HG02884 (cell line): ENCODE measurements at regions not wholly inside any gene's neighbourhood (a gene's known extent, or its start where the extent isn't known, plus 50 kb on each side); places are given as distances from the start of the nearest gene placed in this dataset.

Experiments used
- ATAC-seq: cut with Tn5 transposase; IDR thresholded peaks from one replicate; pipeline ENCODE4 v1.9.1; 2021; ENCODE audit warnings: mild to moderate bottlenecking, moderate library complexity; ENCODE audit not compliant: unreplicated experiment

DNA sequence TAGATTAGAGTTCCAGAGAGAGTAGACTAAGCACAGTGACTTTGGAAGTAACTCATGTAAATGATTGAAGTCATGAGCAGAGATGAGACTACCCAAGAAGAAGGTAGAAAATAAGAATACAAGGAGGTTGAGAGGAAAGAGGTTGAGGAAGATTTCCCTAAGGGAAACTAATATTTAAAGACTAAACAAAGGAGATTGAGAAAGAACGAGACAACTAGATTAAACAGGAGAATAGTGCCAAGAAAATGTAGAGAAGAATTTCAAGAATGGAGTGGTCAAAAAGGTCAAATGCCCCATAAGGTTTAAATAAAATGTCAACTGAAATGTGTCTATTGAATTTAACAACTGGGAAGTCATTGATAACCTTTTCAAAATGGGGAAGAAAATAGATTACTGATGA is 59.0 kb downstream of the RPS29 start:
- ATAC-seq, result no peak

DNA sequence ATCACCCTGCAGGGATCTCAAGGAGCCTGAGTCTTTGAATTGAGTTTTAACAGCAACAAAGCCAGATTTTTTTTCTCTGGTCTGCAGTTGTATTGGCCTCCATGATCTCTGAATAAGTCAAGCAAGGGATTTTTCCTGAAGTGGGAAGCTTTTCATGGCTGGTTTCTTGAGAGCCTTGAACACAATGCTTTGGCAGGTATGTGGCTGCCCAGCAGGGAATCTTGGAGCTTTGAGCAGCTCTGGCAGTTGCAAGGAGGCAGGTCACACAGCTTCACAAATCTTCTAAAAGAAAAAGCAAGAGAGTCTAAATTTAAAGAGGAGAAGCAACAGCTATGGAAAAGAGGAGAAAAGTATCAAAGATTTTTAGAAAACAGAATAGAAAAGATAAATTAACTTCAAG is 60.1 kb downstream of the RPS29 start:
- ATAC-seq, result no peak

- no peak for ATAC-seq
Measured at GRCh38 chr14:49516286-49516685, 69.9 kb downstream of the RPS29 start.

DNA sequence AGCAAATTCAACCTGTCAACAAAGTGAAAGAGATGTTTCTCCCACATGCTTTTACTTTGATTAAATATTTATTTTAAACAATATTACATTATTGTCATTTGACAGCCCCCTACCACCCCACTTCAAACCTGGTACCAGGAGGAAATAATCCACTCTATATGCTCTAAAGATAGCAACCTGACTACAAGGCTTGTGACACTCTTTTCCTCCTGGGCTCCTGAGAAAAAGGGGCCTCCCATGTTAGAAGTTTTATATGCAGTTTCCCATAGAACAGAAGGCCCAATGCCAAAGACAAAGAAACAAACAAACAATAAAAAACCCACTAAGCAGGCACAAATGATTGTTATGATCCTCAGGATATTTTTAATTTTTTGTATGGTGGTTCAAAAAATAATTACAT is 73.6 kb downstream of the RPS29 start:
- ATAC-seq, result no peak

DNA sequence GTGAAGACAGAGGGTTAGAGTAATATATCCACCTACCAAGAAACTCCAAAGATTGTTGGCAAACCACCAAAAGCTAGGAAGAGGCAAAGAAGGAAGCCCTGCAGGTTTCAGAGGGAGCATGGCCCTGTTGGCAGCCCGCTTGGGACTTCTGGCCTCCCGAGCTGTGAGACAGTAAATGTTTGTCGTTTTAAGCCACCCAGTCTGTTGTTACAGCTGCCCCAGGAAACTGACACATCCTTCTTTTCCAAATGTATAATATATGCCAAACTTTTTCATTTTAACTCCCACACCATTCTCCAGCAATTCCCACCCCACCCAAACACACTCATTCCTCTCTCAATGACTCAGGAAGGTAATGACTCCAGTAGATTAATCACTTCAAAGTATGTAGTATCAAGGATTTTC is 74.0 kb downstream of the RPS29 start:
- ATAC-seq, result no peak

- ATAC-seq, result no peak
Measured at GRCh38 chr14:49508124-49508523, 78.1 kb downstream of the RPS29 start.

- no peak for ATAC-seq
Measured at GRCh38 chr14:49506650-49507049, 79.5 kb downstream of the RPS29 start.

- ATAC-seq, result no peak
Measured at GRCh38 chr14:49505041-49505766, 81.0 kb downstream of the RPS29 start.

- ATAC-seq, result peak; percentile 83
Measured at GRCh38 chr14:49497725-49498348, 88.3 kb downstream of the RPS29 start.

GRCh38 chr14:49497267-49497666 is 88.9 kb downstream of the RPS29 start:
- ATAC-seq, result no peak

DNA sequence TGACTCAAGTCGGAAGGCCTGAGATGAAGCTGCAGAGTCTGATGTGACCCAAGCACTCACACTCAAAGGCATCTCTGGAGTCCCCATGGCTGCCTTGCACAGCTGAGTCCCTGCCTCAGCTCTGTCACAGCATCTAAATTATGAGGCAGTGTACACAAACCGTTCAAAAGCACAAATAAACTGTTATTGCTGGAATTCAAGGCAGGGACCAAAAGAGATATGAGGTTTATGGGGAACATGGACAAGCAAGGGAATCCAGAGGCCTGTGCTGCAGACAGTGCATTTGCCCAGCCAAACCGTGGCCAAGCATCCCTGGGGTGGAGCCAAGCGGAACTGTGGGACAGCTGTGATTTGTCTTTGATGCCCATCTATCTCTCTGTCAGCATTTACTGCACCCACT is 91.3 kb downstream of the RPS29 start:
- ATAC-seq, result no peak

DNA sequence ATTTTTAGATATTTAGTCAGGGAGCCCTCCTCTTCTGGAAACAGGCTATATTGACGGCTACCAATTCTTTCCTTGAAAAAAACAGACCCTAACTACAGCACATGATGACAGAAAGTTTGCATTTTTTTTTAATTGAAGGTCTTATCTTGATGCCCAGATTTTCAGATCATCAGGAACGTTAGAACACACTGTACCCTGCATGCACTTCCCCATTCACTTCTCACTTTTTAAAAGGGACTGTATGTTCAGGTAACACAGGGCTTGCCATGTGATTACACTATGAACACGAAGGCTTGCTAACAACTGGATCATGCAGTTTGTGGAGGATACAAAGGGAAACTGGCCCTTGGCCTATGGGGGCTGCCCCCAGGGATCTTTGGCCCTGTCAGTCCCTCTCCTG is 92.6 kb downstream of the RPS29 start:
- ATAC-seq, result no peak

DNA sequence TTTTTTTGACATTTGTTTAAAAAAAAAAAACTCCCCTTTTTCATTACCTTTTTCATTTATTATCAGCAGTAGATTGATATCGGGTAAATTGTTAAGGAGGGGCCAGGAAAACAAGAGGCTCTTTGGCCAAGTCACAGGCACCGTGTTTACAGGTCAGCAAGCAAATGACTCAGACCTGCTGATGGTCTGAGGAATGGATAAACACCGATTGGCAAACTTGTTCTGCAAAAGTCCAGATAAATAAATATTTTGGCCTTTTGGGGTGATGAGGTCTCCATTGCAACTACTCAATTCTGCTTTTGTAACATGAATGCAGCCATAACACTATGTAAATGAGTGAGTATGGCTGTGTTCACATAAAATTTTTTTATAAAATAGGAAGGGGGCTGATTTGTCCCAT is 94.0 kb downstream of the RPS29 start:
- ATAC-seq, result no peak

- ATAC-seq, result no peak
Measured at GRCh38 chr14:49489341-49489740, 96.8 kb downstream of the RPS29 start.

DNA sequence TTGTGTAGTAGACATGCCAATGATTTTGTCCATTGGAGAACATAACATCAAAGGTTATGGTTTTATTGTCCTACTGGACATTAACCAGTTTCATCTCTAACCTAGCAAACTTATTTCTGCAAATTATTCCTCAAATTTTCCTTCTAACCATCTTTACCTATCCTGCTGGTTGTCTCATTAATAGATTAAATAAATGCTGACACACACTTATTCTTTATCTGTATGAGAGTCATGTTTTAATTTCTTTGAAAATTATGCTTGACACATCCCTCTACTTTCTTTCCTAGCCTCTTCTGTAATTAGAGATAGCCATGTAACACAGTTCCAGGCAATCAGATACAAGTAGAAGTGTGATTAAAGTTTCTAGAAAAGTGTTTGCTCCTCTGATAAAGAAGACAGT is 98.9 kb downstream of the RPS29 start:
- ATAC-seq, result no peak

GRCh38 chr14:49485290-49485689 is 100.9 kb downstream of the RPS29 start:
- ATAC-seq, result no peak

GRCh38 chr14:49484180-49484579 is 102.0 kb downstream of the RPS29 start:
- no peak for ATAC-seq

DNA sequence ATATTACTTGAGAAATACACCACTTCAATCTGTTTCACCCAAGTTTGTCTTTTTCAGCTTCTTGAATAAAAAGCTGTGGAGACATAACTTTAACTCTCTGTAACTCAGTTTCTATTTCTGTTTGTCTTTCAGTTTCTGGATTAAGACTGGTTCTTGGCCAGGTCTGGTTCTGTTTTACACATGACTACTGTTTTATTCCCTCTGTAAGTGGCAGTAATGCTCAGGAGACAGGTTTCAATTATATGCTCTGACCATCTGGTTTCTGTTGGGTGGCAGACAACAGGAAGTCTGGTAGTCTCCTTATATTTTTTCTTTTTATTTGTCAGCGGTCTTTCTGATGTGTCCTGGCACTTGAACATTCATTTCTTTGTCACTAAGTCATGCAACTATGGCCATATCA is 102.9 kb downstream of the RPS29 start:
- peak; percentile 67 for ATAC-seq

DNA sequence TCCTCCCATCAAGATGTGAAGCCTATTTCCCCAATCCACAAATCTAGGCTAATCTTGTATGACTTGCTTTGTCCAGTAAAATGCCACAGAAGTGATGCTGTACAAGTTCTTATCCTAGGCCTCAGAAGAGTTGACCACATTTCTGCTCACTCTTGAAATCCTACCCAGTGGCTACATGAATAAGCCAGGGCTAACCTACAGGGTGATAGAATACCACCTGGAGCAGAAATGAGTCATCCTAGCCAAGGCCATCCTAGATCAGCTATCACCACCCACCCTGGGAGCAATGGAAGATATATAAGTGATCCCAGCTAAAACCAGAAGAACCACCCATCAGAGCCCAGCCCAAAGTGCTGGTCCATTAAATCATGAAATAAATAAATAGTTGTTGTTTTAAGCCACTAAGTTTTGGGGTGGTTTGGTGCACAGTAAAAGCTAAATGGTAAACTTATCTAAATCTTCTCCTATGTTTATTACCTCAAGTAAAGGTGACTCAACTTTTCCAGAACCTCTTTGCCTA is 105.1 kb downstream of the RPS29 start:
- ATAC-seq, result no peak

GRCh38 chr14:49480053-49480760 is 106.0 kb downstream of the RPS29 start:
- no peak for ATAC-seq

DNA sequence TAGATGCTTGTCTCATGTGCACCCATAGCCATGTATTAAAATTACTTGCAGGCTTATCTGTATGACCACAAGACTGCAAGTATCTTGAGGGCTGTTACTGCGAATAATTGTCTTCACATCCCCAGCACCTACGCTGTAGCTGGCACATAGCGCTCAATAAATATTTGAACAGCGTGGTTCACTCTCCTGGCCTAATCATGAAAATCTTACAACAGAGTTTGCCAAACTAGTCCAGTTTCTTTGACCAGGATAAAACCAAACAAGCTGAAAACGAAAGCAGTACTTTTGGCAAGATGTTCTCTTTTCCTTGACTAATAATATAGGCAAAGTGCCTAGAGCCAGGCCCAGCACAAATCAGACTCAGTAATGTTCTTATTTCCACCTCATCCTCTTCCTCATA is 106.7 kb downstream of the RPS29 start:
- no peak for ATAC-seq

- ATAC-seq, result no peak
Measured at GRCh38 chr14:49478784-49479183, 107.4 kb downstream of the RPS29 start.
